HL-60 (cell line): ENCODE measurements at regions not wholly inside any gene's neighbourhood (a gene's known extent, or its start where the extent isn't known, plus 50 kb on each side); places are given as distances from the start of the nearest gene placed in this dataset.
A peak's percentile ranks its signal among the peaks of the same experiment; 100 is the strongest.

ENCODE experiments used
- DNase-seq, 2 experiments: peaks; one replicate each; pipeline ENCODE4 v3.0.0-alpha.2; 2010 to 2020; ENCODE audit warnings: low read depth in 1 of 2, low spot score in 1 of 2
- H3K27ac ChIP-seq: fragments of 250-450 bp; sonication (Bioruptor Pico); replicated peaks from 2 replicates; pipeline ENCODE4 v1.5.1; 2020; ENCODE audit warnings: mild to moderate bottlenecking, moderate library complexity
- H3K27me3 ChIP-seq: fragments of 250-450 bp; sonication (Bioruptor Pico); 2 replicates; pipeline ENCODE4 v1.5.1; 2021; ENCODE audit warnings: mild to moderate bottlenecking, moderate library complexity; ENCODE audit not compliant: insufficient read depth, poor library complexity, severe bottlenecking
- H3K4me3 ChIP-seq: replicated peaks from 2 replicates; pipeline ENCODE4 v1.5.1; 2011; ENCODE audit warnings: mild to moderate bottlenecking, control low read depth, low read length; ENCODE audit not compliant: insufficient read depth
- GABPA ChIP-seq: IDR thresholded peaks from 2 replicates; pipeline ENCODE4 v1.6.1; 2012; ENCODE audit warnings: low read depth
- POLR2AphosphoS5 ChIP-seq: IDR thresholded peaks from 2 replicates; pipeline ENCODE4 v1.6.1; 2012; ENCODE audit warnings: low read depth
- REST ChIP-seq: IDR thresholded peaks from 2 replicates; pipeline ENCODE4 v1.6.1; 2012; ENCODE audit warnings: low read depth; ENCODE audit not compliant: insufficient replicate concordance
- SPI1 ChIP-seq: IDR thresholded peaks from 2 replicates; pipeline ENCODE4 v1.6.1; 2012; ENCODE audit warnings: low read depth, mild to moderate bottlenecking, borderline replicate concordance
- TF ChIP-seq, protein P1 (sequence below): IDR thresholded peaks from one replicate; pipeline ENCODE4 v1.5.1; 2011; ENCODE audit warnings: low read length, control low read depth, inconsistent platforms; ENCODE audit not compliant: insufficient read depth

GRCh38 chr10:63068246-63068645, 64.9 kb upstream of the NRBF2 start:
- H3K27ac ChIP-seq: peak overlapping the region; percentile 61
- TF ChIP-seq, protein P1, sequence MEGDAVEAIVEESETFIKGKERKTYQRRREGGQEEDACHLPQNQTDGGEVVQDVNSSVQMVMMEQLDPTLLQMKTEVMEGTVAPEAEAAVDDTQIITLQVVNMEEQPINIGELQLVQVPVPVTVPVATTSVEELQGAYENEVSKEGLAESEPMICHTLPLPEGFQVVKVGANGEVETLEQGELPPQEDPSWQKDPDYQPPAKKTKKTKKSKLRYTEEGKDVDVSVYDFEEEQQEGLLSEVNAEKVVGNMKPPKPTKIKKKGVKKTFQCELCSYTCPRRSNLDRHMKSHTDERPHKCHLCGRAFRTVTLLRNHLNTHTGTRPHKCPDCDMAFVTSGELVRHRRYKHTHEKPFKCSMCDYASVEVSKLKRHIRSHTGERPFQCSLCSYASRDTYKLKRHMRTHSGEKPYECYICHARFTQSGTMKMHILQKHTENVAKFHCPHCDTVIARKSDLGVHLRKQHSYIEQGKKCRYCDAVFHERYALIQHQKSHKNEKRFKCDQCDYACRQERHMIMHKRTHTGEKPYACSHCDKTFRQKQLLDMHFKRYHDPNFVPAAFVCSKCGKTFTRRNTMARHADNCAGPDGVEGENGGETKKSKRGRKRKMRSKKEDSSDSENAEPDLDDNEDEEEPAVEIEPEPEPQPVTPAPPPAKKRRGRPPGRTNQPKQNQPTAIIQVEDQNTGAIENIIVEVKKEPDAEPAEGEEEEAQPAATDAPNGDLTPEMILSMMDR: no peak
- TF ChIP-seq REST (no peak), POLR2AphosphoS5 (no peak), SPI1 (no peak), GABPA (no peak)
- no peak overlapping the region for H3K4me3 ChIP-seq
- no peaks in the 10 kb centered on the region for H3K27me3 ChIP-seq
- DNase-seq: peak; percentile 46 to 51

- Histone ChIP-seq H3K4me3 (no peak overlapping the region), H3K27me3 (no peaks in the 10 kb centered on the region), H3K27ac (no peak overlapping the region)
- DNase-seq: no peak
- no peak for TF ChIP-seq REST
- TF ChIP-seq, protein P1: no peak
Measured at GRCh38 chr10:63066606-63067005, 66.5 kb upstream of the NRBF2 start.

- Histone ChIP-seq H3K4me3 (no peak overlapping the region), H3K27ac (no peak overlapping the region), H3K27me3 (no peaks in the 10 kb centered on the region)
- TF ChIP-seq POLR2AphosphoS5 (no peak), REST (no peak), SPI1 (no peak), GABPA (no peak)
- TF ChIP-seq, protein P1: no peak
- DNase-seq: no peak
Measured at GRCh38 chr10:63064706-63065105, 68.4 kb upstream of the NRBF2 start.
